ENCODE measurements at regions not wholly inside any gene's neighbourhood (a gene's known extent, or its start where the extent isn't known, plus 50 kb on each side); places are given as distances from the start of the nearest gene placed in this dataset.

DNA sequence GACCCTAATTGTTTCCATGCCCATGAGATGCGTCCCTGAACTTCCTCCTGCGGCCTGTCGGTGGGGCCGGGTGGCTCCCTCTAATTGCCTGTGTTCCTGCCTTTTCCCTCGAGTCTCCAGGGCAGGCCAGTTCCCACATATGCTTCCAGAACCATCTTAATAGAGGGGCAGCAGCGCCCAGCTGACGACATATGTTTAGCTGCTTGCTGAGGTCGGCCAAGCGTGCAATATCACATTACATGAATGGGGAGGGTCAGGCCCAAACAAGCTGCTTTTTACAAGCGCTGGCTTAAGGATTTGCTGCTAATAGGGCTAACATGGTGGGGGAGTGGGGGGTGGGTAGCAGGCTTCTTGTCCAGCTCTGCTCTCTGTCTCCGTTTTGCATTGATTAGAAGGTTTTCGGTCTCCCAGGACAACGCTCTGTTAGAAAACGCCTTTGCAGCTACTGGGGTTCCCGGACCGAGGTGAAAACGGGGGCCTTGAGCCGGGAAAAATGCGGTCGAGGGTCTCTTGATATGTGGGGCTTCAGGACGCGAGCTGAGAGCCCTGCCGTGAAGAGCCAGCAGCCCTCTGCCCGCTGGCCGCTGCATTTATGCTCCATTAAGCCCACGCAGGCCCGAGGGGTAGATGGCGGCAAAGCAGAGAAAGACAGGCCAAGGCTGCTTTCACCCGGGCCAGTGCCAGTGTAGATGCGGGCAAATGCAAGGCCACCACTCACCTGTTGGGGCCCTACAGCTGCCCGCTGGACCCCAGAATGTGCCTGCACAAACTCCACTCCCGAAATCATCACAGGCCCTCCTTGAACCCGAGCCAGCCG lies 308.5 kb downstream of the BMP7 start:
- CTCF ChIA-PET (ENCODE audit: unreplicated experiment) = no interaction called here
- no peak for TF ChIP-seq EZH2phosphoT487 (IDR thresholded peaks at IDR 0.05; ENCODE audit: borderline replicate concordance, low read depth, low read length)
- TF ChIP-seq, protein P1, sequence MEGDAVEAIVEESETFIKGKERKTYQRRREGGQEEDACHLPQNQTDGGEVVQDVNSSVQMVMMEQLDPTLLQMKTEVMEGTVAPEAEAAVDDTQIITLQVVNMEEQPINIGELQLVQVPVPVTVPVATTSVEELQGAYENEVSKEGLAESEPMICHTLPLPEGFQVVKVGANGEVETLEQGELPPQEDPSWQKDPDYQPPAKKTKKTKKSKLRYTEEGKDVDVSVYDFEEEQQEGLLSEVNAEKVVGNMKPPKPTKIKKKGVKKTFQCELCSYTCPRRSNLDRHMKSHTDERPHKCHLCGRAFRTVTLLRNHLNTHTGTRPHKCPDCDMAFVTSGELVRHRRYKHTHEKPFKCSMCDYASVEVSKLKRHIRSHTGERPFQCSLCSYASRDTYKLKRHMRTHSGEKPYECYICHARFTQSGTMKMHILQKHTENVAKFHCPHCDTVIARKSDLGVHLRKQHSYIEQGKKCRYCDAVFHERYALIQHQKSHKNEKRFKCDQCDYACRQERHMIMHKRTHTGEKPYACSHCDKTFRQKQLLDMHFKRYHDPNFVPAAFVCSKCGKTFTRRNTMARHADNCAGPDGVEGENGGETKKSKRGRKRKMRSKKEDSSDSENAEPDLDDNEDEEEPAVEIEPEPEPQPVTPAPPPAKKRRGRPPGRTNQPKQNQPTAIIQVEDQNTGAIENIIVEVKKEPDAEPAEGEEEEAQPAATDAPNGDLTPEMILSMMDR (conservative IDR thresholded peaks at IDR 0.05; ENCODE audit: low read length) = no peak

DNA sequence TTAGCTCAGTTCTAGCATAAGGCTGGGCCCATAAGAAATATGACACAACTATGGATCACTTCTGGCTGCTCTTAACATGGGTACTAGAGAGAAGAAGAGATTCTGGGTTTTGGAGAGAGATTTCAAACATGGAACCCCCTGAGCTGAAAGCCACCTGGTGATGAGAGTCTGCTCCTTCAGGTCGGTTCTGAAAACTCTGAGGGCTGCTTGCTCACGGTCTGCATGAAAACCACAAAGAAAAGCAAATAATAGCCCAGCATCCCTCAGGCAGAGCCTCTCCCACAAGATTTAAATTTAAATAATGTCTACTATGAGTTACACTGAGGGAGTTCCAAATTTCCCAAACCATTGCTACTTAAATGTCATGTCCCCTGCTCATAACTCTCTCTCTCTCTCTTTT lies 301.5 kb downstream of the BMP7 start:
- Histone ChIP-seq H3K79me2 (ENCODE audit: insufficient read depth, low read depth, low read length) (no peaks in the 10 kb centered on the region), H3K27ac (ENCODE audit: low read depth, low read length, poor library complexity, severe bottlenecking) (no peak overlapping the region), H3K9me3 (ENCODE audit: low read length) (no peaks in the 10 kb centered on the region), H3K4me3 (ENCODE audit: low read depth, low read length, poor library complexity, severe bottlenecking) (no peak overlapping the region), H3K9me2 (ENCODE audit: insufficient read depth, low read length) (no peaks in the 10 kb centered on the region), H3K4me1 (ENCODE audit: insufficient read depth, low read length, poor library complexity, severe bottlenecking) (no peaks in the 10 kb centered on the region), H3K4me2 (ENCODE audit: low read length) (no peak overlapping the region), H2AFZ (ENCODE audit: low read length) (no peak overlapping the region), H3K36me3 (ENCODE audit: insufficient read depth, low read length) (no peaks in the 10 kb centered on the region), H4K20me1 (ENCODE audit: insufficient read depth, low read length) (no peaks in the 10 kb centered on the region)
- ChIA-PET POLR2A (no interaction called here), CTCF (ENCODE audit: unreplicated experiment) (no interaction called here)
- BruUV-seq (replicated peaks) = no TSS peak
- no peak for TF ChIP-seq EZH2phosphoT487 (IDR thresholded peaks at IDR 0.05; ENCODE audit: borderline replicate concordance, low read depth, low read length)
- TF ChIP-seq, protein P1 (conservative IDR thresholded peaks at IDR 0.05; ENCODE audit: low read length) = no peak
- intact Hi-C loops (cut with micrococcal nuclease; ENCODE audit: unreplicated experiment) = no loop called here
- DNase-seq (ENCODE audit: low spot score) = no peak

More for the DNA sequence above, 308.5 kb downstream of the BMP7 start:
- no peak overlapping the region for H3K4me3 ChIP-seq (ENCODE audit: low read depth, low read length, poor library complexity, severe bottlenecking)
- POLR2A ChIA-PET = no interaction called here
- H3K4me2 ChIP-seq (ENCODE audit: low read length) = no peak overlapping the region
- H3K9me2 ChIP-seq (ENCODE audit: insufficient read depth, low read length) = no peaks in the 10 kb centered on the region
- H3K4me1 ChIP-seq (ENCODE audit: insufficient read depth, low read length, poor library complexity, severe bottlenecking) = peaks cover 14% of the 10 kb centered on the region
- H3K27ac ChIP-seq (ENCODE audit: low read depth, low read length, poor library complexity, severe bottlenecking) = no peak overlapping the region
- no peaks in the 10 kb centered on the region for H3K79me2 ChIP-seq (ENCODE audit: insufficient read depth, low read depth, low read length)
- H3K36me3 ChIP-seq (ENCODE audit: insufficient read depth, low read length) = no peaks in the 10 kb centered on the region
- no peak overlapping the region for H2AFZ ChIP-seq (ENCODE audit: low read length)
- intact Hi-C loops (cut with micrococcal nuclease; ENCODE audit: unreplicated experiment) = no loop called here
- no TSS peak for BruUV-seq (replicated peaks)
- no peak for DNase-seq (ENCODE audit: low spot score)
- no peaks in the 10 kb centered on the region for H4K20me1 ChIP-seq (ENCODE audit: insufficient read depth, low read length)
- H3K9me3 ChIP-seq (ENCODE audit: low read length) = no peaks in the 10 kb centered on the region

DNA sequence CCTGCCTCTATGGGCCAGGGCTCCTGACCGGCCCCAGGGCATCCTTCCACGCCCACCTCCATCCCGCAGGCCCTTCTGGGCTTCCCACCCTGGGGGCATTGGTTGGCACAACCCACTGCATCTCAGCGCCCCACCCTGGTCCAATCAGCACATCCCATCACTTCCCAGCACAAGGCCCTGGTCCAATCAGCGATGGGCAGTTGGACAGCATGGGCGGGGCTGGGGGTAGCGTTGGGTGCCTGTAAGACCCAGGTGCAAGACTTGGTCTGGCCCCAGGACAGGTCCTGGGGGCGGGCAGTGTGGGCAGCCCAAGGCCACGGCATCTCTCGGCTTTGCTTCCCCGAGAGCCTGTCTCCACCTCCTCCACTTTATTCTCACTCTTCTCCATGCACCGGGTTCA lies 298.5 kb downstream of the BMP7 start:
- Histone ChIP-seq H3K4me3 (ENCODE audit: low read depth, low read length, poor library complexity, severe bottlenecking) (no peak overlapping the region), H3K9me3 (ENCODE audit: low read length) (no peaks in the 10 kb centered on the region), H3K79me2 (ENCODE audit: insufficient read depth, low read depth, low read length) (no peaks in the 10 kb centered on the region), H4K20me1 (ENCODE audit: insufficient read depth, low read length) (no peaks in the 10 kb centered on the region), H3K27ac (ENCODE audit: low read depth, low read length, poor library complexity, severe bottlenecking) (no peak overlapping the region), H2AFZ (ENCODE audit: low read length) (no peak overlapping the region), H3K4me2 (ENCODE audit: low read length) (no peak overlapping the region), H3K9me2 (ENCODE audit: insufficient read depth, low read length) (no peaks in the 10 kb centered on the region), H3K4me1 (ENCODE audit: insufficient read depth, low read length, poor library complexity, severe bottlenecking) (no peaks in the 10 kb centered on the region), H3K36me3 (ENCODE audit: insufficient read depth, low read length) (no peaks in the 10 kb centered on the region)
- ChIA-PET CTCF (ENCODE audit: unreplicated experiment) (no interaction called here), POLR2A (no interaction called here)
- TF ChIP-seq EZH2phosphoT487 (IDR thresholded peaks at IDR 0.05; ENCODE audit: borderline replicate concordance, low read depth, low read length) = no peak
- TF ChIP-seq, protein P1 (conservative IDR thresholded peaks at IDR 0.05; ENCODE audit: low read length) = no peak
- BruUV-seq (replicated peaks) = no TSS peak
- no peak for DNase-seq (ENCODE audit: low spot score)
- intact Hi-C loops (cut with micrococcal nuclease; ENCODE audit: unreplicated experiment) = no loop called here

Measured in OCI-LY7 (cell line).